ENCODE measurements at regions not wholly inside any gene's neighbourhood (a gene's known extent, or its start where the extent isn't known, plus 50 kb on each side); places are given as distances from the start of the nearest gene placed in this dataset.

- ATAC-seq (no peak), DNase-seq (no peak)
- TF ChIP-seq CTCF (IDR thresholded peaks at IDR 0.05) = no peak
- Histone ChIP-seq H3K4me3 (peak overlapping the region; percentile 97), H3K27ac (peak overlapping the region; percentile 93), H3K36me3 (peaks cover 6% of the 10 kb centered on the region), H3K9me3 (no peaks in the 10 kb centered on the region), H3K27me3 (no peaks in the 10 kb centered on the region), H3K4me1 (peaks cover 19% of the 10 kb centered on the region)
- intact Hi-C loops (cut with DNase I) = no loop called here
Measured at GRCh38 chr19:27794494-27795042, 1418.4 kb downstream of the UQCRFS1 start.

GRCh38 chr19:27793644-27794493 lies 1419.1 kb downstream of the UQCRFS1 start:
- Histone ChIP-seq H3K4me3 (peak overlapping the region; percentile 97), H3K27ac (peak overlapping the region; percentile 93), H3K9me3 (no peaks in the 10 kb centered on the region), H3K27me3 (no peaks in the 10 kb centered on the region), H3K36me3 (peaks cover 6% of the 10 kb centered on the region), H3K4me1 (peaks cover 19% of the 10 kb centered on the region)
- DNase-seq (peak; percentile 97), ATAC-seq (peak; percentile 98)
- intact Hi-C loops (cut with DNase I) = no loop called here
- no peak for TF ChIP-seq CTCF (IDR thresholded peaks at IDR 0.05)

DNA sequence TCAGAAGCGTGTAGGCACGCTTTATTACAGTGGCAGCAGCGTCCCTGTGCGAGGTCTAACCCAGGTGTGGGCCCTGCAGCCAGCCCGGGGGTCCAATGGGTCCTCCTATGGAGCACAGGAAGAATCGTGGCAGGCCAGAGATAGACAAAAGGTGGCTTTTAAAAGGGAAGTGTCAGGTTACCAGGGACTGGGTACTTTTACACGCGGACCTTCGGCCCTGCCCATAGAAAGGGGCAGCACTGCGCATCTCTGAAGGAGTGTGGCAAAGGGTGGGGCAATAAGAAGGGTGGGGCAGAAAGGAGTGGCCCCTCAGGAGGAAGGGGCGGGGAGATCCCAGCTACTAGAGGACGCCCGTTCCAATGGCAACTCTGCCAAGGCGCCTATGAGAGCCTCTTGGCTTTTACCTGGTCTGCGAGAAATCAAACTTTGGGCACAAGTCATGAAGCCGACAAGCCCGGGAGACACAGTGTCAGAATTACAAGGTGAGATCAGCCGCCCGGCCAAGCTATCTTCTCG lies 1419.8 kb downstream of the UQCRFS1 start:
- Histone ChIP-seq H3K4me3 (peak overlapping the region; percentile 97), H3K4me1 (peaks cover 19% of the 10 kb centered on the region), H3K9me3 (no peaks in the 10 kb centered on the region), H3K27me3 (no peaks in the 10 kb centered on the region), H3K36me3 (peaks cover 6% of the 10 kb centered on the region), H3K27ac (peak overlapping the region; percentile 93)
- peak; percentile 92 for ATAC-seq
- DNase-seq = peak; percentile 87
- TF ChIP-seq CTCF (IDR thresholded peaks at IDR 0.05) = no peak
- intact Hi-C loops (cut with DNase I) = no loop called here

- Histone ChIP-seq H3K27ac (peak overlapping the region; percentile 93), H3K27me3 (no peaks in the 10 kb centered on the region), H3K36me3 (peaks cover 4% of the 10 kb centered on the region), H3K4me3 (peak overlapping the region; percentile 97), H3K9me3 (no peaks in the 10 kb centered on the region), H3K4me1 (peaks cover 19% of the 10 kb centered on the region)
- intact Hi-C loops (cut with DNase I) = no loop called here
- ATAC-seq (no peak), DNase-seq (no peak)
- no peak for TF ChIP-seq CTCF (IDR thresholded peaks at IDR 0.05)
Measured at GRCh38 chr19:27792576-27793127, 1420.3 kb downstream of the UQCRFS1 start.

- Histone ChIP-seq H3K9me3 (no peaks in the 10 kb centered on the region), H3K4me1 (no peaks in the 10 kb centered on the region), H3K4me3 (no peak overlapping the region), H3K36me3 (no peaks in the 10 kb centered on the region), H3K27me3 (no peaks in the 10 kb centered on the region), H3K27ac (no peak overlapping the region)
- DNase-seq (no peak), ATAC-seq (no peak)
- no peak for TF ChIP-seq CTCF (IDR thresholded peaks at IDR 0.05)
- intact Hi-C loops (cut with DNase I) = no loop called here
Measured at GRCh38 chr19:27780367-27781075, 1432.4 kb downstream of the UQCRFS1 start.

Data from upper lobe of right lung (tissue), 1 donor.